D721Med (cell line): ENCODE measurements at regions not wholly inside any gene's neighbourhood (a gene's known extent, or its start where the extent isn't known, plus 50 kb on each side); places are given as distances from the start of the nearest gene placed in this dataset.
"Not testable (repeated sequence)": the region's sequence is repeated elsewhere in the genome, so short reads cannot be mapped to it uniquely, and the experiment has no call there.

Experiments used
- DNase-seq: peaks from one replicate; pipeline ENCODE4 v3.0.0; 2011; ENCODE audit warnings: low spot score; ENCODE audit not compliant: insufficient read length
- FAIRE-seq: peaks from 2 replicates; lab custom pipeline; 2011; peaks lifted over from hg19 to GRCh38; lab: Jason Lieb, UNC
- CTCF ChIP-seq: IDR thresholded peaks from 2 replicates; pipeline ENCODE4 v1.5.1; 2012; ENCODE audit warnings: mild to moderate bottlenecking, control low read depth; ENCODE audit not compliant: insufficient read depth; ENCODE audit errors: missing control alignments

GRCh38 chr6:2579804-2580570 lies 170.7 kb downstream of the MYLK4 start:
- DNase-seq (no peak), FAIRE-seq (no peak)
- no peak for TF ChIP-seq CTCF

- no peak for TF ChIP-seq CTCF
- DNase-seq (no peak), FAIRE-seq (no peak)
These were observed 171.4 kb downstream of the MYLK4 start for GRCh38 chr6:2579241-2579761.

- no peak for DNase-seq
- FAIRE-seq: no peak
- no peak for TF ChIP-seq CTCF
These were observed 172.0 kb downstream of the MYLK4 start for GRCh38 chr6:2578767-2579166.

- DNase-seq: no peak
- TF ChIP-seq CTCF: no peak
- FAIRE-seq: no peak
These were observed 174.2 kb downstream of the MYLK4 start for GRCh38 chr6:2576499-2576898.

- DNase-seq (no peak), FAIRE-seq (no peak)
- TF ChIP-seq CTCF: no peak
These were observed 175.5 kb downstream of the MYLK4 start for GRCh38 chr6:2575236-2575635.

GRCh38 chr6:2569420-2569819 lies 181.3 kb downstream of the MYLK4 start:
- DNase-seq, FAIRE-seq: not testable (repeated sequence)

- DNase-seq (no peak), FAIRE-seq (no peak)
- no peak for TF ChIP-seq CTCF
These were observed 184.7 kb downstream of the MYLK4 start for GRCh38 chr6:2566048-2566447.
